ENCODE measurements at regions not wholly inside any gene's neighbourhood (a gene's known extent, or its start where the extent isn't known, plus 50 kb on each side); places are given as distances from the start of the nearest gene placed in this dataset.

DNA sequence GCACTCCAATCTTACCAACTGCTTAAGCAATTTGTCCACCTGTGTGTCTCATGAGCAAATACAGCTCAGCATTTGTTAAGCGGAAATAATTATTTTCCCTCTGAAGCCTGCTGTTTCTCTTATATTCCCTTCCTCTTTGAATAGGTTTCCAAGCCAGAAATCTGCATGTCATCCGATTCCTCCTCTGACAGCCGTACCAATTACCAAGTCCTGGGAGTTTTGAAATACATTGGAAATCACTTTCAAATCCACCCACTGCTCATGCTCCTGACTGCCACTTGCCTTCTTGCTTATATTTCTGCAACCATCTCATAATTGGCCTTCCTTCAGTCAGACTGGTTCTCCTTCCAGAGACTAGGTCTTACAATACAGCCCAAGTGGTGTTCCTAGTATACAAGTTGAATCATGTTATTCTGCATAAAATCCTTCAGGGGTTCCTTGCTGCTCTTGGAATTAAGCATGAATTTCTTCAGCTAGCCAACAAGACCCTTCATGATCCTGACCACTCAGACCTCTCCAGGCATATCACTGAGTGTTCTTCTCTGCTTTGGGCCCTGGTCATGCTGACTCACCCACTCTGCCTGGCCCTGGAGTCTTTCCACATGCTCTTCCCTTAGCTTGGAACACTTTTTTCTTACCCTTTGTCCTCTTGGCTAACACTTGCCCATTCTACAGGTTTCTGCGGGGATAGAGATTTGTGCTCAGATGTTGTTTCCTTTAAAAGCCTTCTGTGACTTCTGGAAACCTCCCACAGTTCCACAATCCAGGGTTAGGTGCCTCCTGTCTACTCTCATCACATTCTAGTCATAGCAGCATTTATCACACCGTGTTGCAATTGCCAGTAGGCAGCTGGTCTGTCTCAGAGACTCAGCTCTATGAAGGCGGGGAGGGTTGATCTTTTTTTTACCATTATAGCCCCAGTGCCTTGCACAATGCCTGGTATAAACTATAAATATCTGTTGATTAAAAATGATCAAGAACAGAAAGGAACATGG, 157.6 kb downstream of the ARL6IP6 start:
- TF ChIP-seq, protein P1, sequence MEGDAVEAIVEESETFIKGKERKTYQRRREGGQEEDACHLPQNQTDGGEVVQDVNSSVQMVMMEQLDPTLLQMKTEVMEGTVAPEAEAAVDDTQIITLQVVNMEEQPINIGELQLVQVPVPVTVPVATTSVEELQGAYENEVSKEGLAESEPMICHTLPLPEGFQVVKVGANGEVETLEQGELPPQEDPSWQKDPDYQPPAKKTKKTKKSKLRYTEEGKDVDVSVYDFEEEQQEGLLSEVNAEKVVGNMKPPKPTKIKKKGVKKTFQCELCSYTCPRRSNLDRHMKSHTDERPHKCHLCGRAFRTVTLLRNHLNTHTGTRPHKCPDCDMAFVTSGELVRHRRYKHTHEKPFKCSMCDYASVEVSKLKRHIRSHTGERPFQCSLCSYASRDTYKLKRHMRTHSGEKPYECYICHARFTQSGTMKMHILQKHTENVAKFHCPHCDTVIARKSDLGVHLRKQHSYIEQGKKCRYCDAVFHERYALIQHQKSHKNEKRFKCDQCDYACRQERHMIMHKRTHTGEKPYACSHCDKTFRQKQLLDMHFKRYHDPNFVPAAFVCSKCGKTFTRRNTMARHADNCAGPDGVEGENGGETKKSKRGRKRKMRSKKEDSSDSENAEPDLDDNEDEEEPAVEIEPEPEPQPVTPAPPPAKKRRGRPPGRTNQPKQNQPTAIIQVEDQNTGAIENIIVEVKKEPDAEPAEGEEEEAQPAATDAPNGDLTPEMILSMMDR (IDR thresholded peaks at IDR 0.05; ENCODE audit: insufficient read depth, low read length) = no peak
- TF ChIP-seq POLR2AphosphoS5 (IDR thresholded peaks at IDR 0.05; ENCODE audit: low read depth) (no peak), GABPA (IDR thresholded peaks at IDR 0.05; ENCODE audit: low read depth) (no peak), SPI1 (IDR thresholded peaks at IDR 0.05; ENCODE audit: borderline replicate concordance, low read depth) (no peak)
- TF ChIP-seq, protein P2, sequence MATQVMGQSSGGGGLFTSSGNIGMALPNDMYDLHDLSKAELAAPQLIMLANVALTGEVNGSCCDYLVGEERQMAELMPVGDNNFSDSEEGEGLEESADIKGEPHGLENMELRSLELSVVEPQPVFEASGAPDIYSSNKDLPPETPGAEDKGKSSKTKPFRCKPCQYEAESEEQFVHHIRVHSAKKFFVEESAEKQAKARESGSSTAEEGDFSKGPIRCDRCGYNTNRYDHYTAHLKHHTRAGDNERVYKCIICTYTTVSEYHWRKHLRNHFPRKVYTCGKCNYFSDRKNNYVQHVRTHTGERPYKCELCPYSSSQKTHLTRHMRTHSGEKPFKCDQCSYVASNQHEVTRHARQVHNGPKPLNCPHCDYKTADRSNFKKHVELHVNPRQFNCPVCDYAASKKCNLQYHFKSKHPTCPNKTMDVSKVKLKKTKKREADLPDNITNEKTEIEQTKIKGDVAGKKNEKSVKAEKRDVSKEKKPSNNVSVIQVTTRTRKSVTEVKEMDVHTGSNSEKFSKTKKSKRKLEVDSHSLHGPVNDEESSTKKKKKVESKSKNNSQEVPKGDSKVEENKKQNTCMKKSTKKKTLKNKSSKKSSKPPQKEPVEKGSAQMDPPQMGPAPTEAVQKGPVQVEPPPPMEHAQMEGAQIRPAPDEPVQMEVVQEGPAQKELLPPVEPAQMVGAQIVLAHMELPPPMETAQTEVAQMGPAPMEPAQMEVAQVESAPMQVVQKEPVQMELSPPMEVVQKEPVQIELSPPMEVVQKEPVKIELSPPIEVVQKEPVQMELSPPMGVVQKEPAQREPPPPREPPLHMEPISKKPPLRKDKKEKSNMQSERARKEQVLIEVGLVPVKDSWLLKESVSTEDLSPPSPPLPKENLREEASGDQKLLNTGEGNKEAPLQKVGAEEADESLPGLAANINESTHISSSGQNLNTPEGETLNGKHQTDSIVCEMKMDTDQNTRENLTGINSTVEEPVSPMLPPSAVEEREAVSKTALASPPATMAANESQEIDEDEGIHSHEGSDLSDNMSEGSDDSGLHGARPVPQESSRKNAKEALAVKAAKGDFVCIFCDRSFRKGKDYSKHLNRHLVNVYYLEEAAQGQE (IDR thresholded peaks at IDR 0.05; ENCODE audit: insufficient replicate concordance, low read depth) = no peak
- Histone ChIP-seq H3K4me3 (replicated peaks; ENCODE audit: insufficient read depth, low read length) (no peak overlapping the region), H3K27me3 (ENCODE audit: insufficient read depth, poor library complexity, severe bottlenecking) (no peaks in the 10 kb centered on the region), H3K27ac (replicated peaks) (no peak overlapping the region)
- no peak for DNase-seq (ENCODE audit: low read depth in 1 of 2, low spot score in 1 of 2)

DNA sequence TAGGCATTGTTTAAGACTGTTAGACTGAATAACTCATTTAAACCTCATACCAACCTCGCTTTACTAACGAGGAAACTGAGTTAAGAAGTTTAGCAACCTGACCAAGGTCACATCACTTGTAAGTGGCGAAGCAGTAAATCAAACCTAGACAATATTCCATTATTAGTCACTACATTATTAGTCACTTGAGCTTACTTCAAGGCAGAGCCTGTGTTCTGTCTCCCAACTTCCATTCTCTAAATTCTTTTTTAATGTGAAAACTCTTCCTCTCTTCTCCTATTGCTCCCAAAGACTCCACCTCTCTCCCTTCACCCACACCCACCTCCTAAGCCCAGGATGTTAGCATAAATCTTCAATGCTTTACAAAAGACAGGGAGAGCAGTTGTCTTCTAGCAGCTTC, 156.5 kb downstream of the ARL6IP6 start:
- no peak for TF ChIP-seq POLR2AphosphoS5 (IDR thresholded peaks at IDR 0.05; ENCODE audit: low read depth)
- TF ChIP-seq, protein P2 (IDR thresholded peaks at IDR 0.05; ENCODE audit: insufficient replicate concordance, low read depth) = no peak
- TF ChIP-seq SPI1 (IDR thresholded peaks at IDR 0.05; ENCODE audit: borderline replicate concordance, low read depth) = no peak
- no peak for TF ChIP-seq GABPA (IDR thresholded peaks at IDR 0.05; ENCODE audit: low read depth)
- TF ChIP-seq, protein P1 (IDR thresholded peaks at IDR 0.05; ENCODE audit: insufficient read depth, low read length) = no peak
- DNase-seq (ENCODE audit: low read depth in 1 of 2, low spot score in 1 of 2) = no peak
- no peak overlapping the region for H3K27ac ChIP-seq (replicated peaks)

DNA sequence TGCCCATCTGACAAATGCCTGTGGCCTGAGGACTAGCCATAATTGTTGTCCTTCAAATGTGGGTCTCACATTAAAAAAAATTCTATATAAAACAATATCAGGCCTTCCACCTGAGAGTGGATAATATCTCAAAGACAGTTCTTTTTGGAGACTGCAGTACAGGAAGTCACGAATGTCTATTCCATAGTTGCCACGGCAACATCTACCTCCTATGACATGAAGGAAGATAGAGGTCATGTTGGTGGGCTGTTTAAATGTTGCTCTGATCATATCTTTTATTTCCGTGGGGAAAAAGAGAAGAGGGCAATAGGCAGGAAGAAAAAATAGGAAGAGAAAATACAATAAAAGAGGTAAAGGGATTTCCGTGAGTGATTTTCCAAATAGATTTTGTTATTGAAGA, 151.8 kb downstream of the ARL6IP6 start:
- H3K4me3 ChIP-seq (replicated peaks; ENCODE audit: insufficient read depth, low read length) = no peak overlapping the region
- no peak for DNase-seq (ENCODE audit: low read depth in 1 of 2, low spot score in 1 of 2)
- H3K27ac ChIP-seq (replicated peaks) = no peak overlapping the region
- TF ChIP-seq, protein P2 (IDR thresholded peaks at IDR 0.05; ENCODE audit: insufficient replicate concordance, low read depth) = no peak
- TF ChIP-seq GABPA (IDR thresholded peaks at IDR 0.05; ENCODE audit: low read depth) (no peak), POLR2AphosphoS5 (IDR thresholded peaks at IDR 0.05; ENCODE audit: low read depth) (no peak), SPI1 (IDR thresholded peaks at IDR 0.05; ENCODE audit: borderline replicate concordance, low read depth) (no peak)
- TF ChIP-seq, protein P1 (IDR thresholded peaks at IDR 0.05; ENCODE audit: insufficient read depth, low read length) = no peak
- H3K27me3 ChIP-seq (ENCODE audit: insufficient read depth, poor library complexity, severe bottlenecking) = no peaks in the 10 kb centered on the region

More for the DNA sequence above, 156.5 kb downstream of the ARL6IP6 start:
- Histone ChIP-seq H3K27me3 (ENCODE audit: insufficient read depth, poor library complexity, severe bottlenecking) (no peaks in the 10 kb centered on the region), H3K4me3 (replicated peaks; ENCODE audit: insufficient read depth, low read length) (no peak overlapping the region)

Measured in HL-60 (cell line).